Lower lobe of right lung (tissue), 2 donors: ENCODE measurements at regions not wholly inside any gene's neighbourhood (a gene's known extent, or its start where the extent isn't known, plus 50 kb on each side); places are given as distances from the start of the nearest gene placed in this dataset.

ENCODE experiments used
- ATAC-seq, 2 donors: fragments of 200-7000 bp; cut with Tn5 transposase; one replicate each; pipeline ENCODE4 v1.9.1; 2020 to 2022; ENCODE audit warnings: mild to moderate bottlenecking in 2 of 2, moderate library complexity in 2 of 2
- DNase-seq: peaks from one replicate; pipeline ENCODE4 v3.0.0-alpha.2; 2020
- H3K27ac ChIP-seq: fragments of 200-600 bp; one replicate; pipeline ENCODE4 v1.8.0; 2022
- H3K27me3 ChIP-seq: fragments of 200-600 bp; one replicate; pipeline ENCODE4 v1.8.0; 2022; ENCODE audit warnings: low read depth
- H3K36me3 ChIP-seq: fragments of 200-600 bp; one replicate; pipeline ENCODE4 v1.8.0; 2022; ENCODE audit warnings: mild to moderate bottlenecking
- H3K4me1 ChIP-seq: fragments of 200-600 bp; one replicate; pipeline ENCODE4 v1.8.0; 2022
- H3K4me3 ChIP-seq: fragments of 200-600 bp; one replicate; pipeline ENCODE4 v1.8.0; 2022; ENCODE audit warnings: mild to moderate bottlenecking
- H3K9me3 ChIP-seq: fragments of 200-600 bp; one replicate; pipeline ENCODE4 v1.8.0; 2022
- intact Hi-C: fragments of 100-400 bp; cut with DNase I; formaldehyde crosslinking; loops from one replicate; pipeline ENCODE4 v1.11.0; 2022
- TF ChIP-seq, protein P1 (sequence below): fragments of 200-600 bp; IDR thresholded peaks from one replicate; pipeline ENCODE4 v1.8.0; 2022; ENCODE audit warnings: antibody characterized with exemption, mild to moderate bottlenecking
- donor health status: DM: no; HTN: yes; CAD: no; lungs with severe emphysema.

DNA sequence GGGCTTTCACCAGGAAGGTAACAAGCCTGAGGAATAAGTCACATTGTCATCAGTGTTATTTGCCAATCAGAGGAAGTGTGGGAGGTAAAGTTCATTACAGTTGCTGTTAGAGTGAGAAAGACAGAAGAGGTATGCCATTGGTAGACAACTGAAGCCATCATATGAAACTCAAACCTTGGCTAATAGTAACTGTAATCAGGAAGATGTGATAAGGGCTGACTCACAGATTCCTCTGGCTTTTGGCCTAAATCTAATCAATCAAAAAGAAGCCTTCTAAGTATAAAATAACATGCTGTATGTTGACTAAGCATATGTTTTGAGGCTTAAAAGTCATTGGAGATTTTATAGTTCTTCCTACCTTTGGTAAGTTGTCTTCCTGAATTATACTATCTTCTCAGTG lies 242.8 kb downstream of the PCDH7 start:
- no peak for ATAC-seq
- no peak overlapping the region for H3K27ac ChIP-seq
- no peaks in the 10 kb centered on the region for H3K27me3 ChIP-seq
- no peaks in the 10 kb centered on the region for H3K36me3 ChIP-seq
- H3K4me3 ChIP-seq, result no peak overlapping the region
- no peaks in the 10 kb centered on the region for H3K9me3 ChIP-seq
- TF ChIP-seq, protein P1, sequence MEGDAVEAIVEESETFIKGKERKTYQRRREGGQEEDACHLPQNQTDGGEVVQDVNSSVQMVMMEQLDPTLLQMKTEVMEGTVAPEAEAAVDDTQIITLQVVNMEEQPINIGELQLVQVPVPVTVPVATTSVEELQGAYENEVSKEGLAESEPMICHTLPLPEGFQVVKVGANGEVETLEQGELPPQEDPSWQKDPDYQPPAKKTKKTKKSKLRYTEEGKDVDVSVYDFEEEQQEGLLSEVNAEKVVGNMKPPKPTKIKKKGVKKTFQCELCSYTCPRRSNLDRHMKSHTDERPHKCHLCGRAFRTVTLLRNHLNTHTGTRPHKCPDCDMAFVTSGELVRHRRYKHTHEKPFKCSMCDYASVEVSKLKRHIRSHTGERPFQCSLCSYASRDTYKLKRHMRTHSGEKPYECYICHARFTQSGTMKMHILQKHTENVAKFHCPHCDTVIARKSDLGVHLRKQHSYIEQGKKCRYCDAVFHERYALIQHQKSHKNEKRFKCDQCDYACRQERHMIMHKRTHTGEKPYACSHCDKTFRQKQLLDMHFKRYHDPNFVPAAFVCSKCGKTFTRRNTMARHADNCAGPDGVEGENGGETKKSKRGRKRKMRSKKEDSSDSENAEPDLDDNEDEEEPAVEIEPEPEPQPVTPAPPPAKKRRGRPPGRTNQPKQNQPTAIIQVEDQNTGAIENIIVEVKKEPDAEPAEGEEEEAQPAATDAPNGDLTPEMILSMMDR, result no peak
- no peak for DNase-seq
- intact Hi-C loops, result no loop called here
- H3K4me1 ChIP-seq, result no peaks in the 10 kb centered on the region

DNA sequence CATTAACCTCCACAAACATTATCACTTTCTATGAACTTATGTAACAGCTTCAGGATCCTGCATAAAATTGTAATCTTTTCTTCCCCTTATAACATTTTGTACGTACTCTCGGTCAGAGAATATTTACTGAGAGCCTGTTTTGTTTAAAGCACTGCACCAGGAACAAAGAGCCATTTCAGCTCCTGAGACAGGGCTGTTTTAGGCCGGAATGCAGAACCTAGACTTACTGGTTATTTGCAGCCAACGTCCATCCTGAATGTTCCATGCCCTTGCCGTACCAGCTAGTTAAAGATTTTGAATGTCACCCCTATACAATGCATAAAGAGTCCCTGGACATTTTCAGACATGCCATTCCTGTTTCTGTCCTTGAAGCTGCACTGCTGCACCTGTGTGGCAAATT lies 248.8 kb downstream of the PCDH7 start:
- DNase-seq, result no peak
- Histone ChIP-seq H3K9me3 (no peaks in the 10 kb centered on the region), H3K4me1 (no peaks in the 10 kb centered on the region), H3K4me3 (no peak overlapping the region), H3K27me3 (no peaks in the 10 kb centered on the region), H3K36me3 (no peaks in the 10 kb centered on the region), H3K27ac (no peak overlapping the region)
- TF ChIP-seq, protein P1, result no peak
- no peak for ATAC-seq
- intact Hi-C loops, result no loop called here

DNA sequence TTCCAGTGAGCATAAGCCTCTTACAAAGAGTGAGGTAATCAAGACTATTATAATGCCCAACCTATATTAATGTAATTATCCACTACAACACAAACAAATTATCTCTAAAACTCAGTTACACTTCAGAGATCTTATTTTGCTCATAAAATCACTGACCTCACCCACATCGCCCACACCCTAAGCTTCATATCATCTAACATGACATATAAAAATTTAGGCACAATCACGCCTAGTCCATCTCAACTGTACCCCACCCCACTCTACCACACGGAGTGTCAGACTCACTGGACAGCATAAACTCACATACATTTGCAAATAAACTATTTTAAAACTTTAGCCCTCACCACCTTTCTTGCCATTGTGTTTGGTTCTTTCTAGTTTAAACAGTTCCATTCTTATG lies 252.4 kb downstream of the PCDH7 start:
- ATAC-seq (no peak), DNase-seq (no peak)
- no peak overlapping the region for H3K4me3 ChIP-seq
- H3K4me1 ChIP-seq, result no peaks in the 10 kb centered on the region
- H3K36me3 ChIP-seq, result no peaks in the 10 kb centered on the region
- H3K27me3 ChIP-seq, result no peaks in the 10 kb centered on the region
- no peak overlapping the region for H3K27ac ChIP-seq
- intact Hi-C loops, result no loop called here
- H3K9me3 ChIP-seq, result no peaks in the 10 kb centered on the region
- TF ChIP-seq, protein P1, result no peak

DNA sequence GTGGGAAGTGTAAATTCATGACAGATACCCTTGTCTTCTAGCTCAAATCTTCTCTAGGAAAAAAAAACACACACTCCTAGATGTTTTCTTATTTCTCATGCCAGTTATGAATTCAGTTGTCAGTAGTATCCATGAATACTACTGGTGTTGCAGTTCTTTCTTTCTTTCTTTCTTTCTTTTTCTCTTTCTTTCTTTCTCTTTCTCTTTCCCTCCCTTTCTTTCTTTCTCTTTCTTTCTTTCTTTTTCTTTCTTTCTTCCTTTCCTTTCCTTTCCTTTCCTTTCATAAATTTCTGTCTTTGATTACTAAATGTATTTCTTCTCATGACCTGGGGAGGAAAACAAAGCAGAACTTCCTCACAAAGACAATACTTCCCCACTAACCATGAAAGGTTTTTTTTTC lies 253.8 kb downstream of the PCDH7 start:
- no peak for ATAC-seq
- intact Hi-C loops, result no loop called here
- Histone ChIP-seq H3K4me3 (no peak overlapping the region), H3K9me3 (no peaks in the 10 kb centered on the region), H3K27me3 (no peaks in the 10 kb centered on the region), H3K4me1 (no peaks in the 10 kb centered on the region), H3K27ac (no peak overlapping the region), H3K36me3 (no peaks in the 10 kb centered on the region)
- DNase-seq, result no peak
- TF ChIP-seq, protein P1, result no peak

DNA sequence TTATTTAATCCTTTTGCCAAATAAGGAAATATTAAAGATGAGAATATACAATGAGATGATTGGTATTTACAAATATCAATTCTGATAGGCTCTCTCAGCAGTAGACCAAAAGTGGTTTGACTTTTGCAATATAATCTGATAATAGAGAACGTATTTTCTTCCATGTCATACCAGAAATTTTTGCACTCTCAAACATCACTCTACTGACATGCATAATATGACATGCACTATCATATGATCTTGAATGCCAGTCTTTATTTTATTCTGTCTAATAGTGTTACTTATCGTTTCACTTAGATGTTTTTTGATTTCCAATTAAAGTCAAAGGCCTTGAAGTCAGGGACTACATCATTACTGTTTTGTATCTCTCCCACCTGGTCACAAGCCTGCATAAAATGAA lies 259.2 kb downstream of the PCDH7 start:
- TF ChIP-seq, protein P1, result no peak
- DNase-seq (no peak), ATAC-seq (no peak)
- Histone ChIP-seq H3K27ac (no peak overlapping the region), H3K9me3 (no peaks in the 10 kb centered on the region), H3K4me1 (no peaks in the 10 kb centered on the region), H3K36me3 (no peaks in the 10 kb centered on the region), H3K4me3 (no peak overlapping the region), H3K27me3 (no peaks in the 10 kb centered on the region)
- intact Hi-C loops, result no loop called here

DNA sequence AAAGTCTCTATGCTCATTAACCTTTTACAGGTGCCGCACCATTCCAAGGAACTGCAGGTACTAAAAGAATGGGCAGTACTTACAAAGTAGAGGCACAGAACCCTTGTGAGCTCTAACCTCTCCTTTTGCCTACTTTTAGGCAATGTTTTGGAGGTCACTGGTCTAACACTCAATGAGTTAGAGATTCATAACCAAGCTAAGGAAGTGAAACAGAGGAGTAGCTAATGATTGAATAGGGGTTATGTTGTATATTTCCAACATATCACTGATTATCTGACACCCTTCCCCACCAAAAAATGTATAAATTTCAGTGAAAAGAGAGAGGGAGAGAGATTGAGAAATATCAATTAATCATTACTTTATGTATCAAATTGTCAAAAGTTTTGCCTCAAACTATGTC lies 269.3 kb downstream of the PCDH7 start:
- no peaks in the 10 kb centered on the region for H3K27me3 ChIP-seq
- TF ChIP-seq, protein P1, result no peak
- no peak overlapping the region for H3K27ac ChIP-seq
- DNase-seq, result no peak
- no peaks in the 10 kb centered on the region for H3K36me3 ChIP-seq
- H3K4me1 ChIP-seq, result no peaks in the 10 kb centered on the region
- intact Hi-C loops, result no loop called here
- no peak for ATAC-seq
- H3K9me3 ChIP-seq, result no peaks in the 10 kb centered on the region
- H3K4me3 ChIP-seq, result no peak overlapping the region
